MM.1S (cell line): ENCODE measurements at regions not wholly inside any gene's neighbourhood (a gene's known extent, or its start where the extent isn't known, plus 50 kb on each side); places are given as distances from the start of the nearest gene placed in this dataset.

Source experiments
- EZH2 ChIP-seq: fragments of 300-600 bp; sonication (generic); optimal IDR thresholded peaks from 2 replicates; pipeline ENCODE3; 2017; ENCODE audit warnings: low read depth, mild to moderate bottlenecking, antibody characterized with exemption, low read length, mixed read lengths
- EZH2phosphoT487 ChIP-seq: fragments of 300-600 bp; sonication (generic); IDR thresholded peaks from 2 replicates; pipeline ENCODE4 v1.6.1; 2018; ENCODE audit warnings: antibody characterized with exemption, low read length
- TF ChIP-seq, protein P1 (sequence below): fragments of 300-600 bp; sonication (generic); IDR thresholded peaks from 2 replicates; pipeline ENCODE4 v1.5.1; 2016; ENCODE audit warnings: antibody characterized with exemption, low read length, mixed read lengths

GRCh38 chr6:96469312-96469711, 52.3 kb upstream of the UFL1 start:
- TF ChIP-seq, protein P1, sequence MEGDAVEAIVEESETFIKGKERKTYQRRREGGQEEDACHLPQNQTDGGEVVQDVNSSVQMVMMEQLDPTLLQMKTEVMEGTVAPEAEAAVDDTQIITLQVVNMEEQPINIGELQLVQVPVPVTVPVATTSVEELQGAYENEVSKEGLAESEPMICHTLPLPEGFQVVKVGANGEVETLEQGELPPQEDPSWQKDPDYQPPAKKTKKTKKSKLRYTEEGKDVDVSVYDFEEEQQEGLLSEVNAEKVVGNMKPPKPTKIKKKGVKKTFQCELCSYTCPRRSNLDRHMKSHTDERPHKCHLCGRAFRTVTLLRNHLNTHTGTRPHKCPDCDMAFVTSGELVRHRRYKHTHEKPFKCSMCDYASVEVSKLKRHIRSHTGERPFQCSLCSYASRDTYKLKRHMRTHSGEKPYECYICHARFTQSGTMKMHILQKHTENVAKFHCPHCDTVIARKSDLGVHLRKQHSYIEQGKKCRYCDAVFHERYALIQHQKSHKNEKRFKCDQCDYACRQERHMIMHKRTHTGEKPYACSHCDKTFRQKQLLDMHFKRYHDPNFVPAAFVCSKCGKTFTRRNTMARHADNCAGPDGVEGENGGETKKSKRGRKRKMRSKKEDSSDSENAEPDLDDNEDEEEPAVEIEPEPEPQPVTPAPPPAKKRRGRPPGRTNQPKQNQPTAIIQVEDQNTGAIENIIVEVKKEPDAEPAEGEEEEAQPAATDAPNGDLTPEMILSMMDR = no peak
- no peak for TF ChIP-seq EZH2phosphoT487
- no peak for TF ChIP-seq EZH2
